Activated CD8-positive, alpha-beta memory T cell treated with anti-CD3 and anti-CD28 coated beads, Interleukin-2, amount 10 ng/mL, durations not matched to agents 7 days and 5 days (primary cell): ENCODE measurements at regions not wholly inside any gene's neighbourhood (a gene's known extent, or its start where the extent isn't known, plus 50 kb on each side); places are given as distances from the start of the nearest gene placed in this dataset.
"Not testable (repeated sequence)": the region's sequence is repeated elsewhere in the genome, so short reads cannot be mapped to it uniquely, and the experiment has no call there.

Experiments
- ATAC-seq: fragments of 150-1000 bp; cut with Tn5 transposase; one replicate; pipeline ENCODE4 v1.10.0; 2021; ENCODE audit warnings: moderate library complexity
- CTCF ChIA-PET: fragments of 350-600 bp; sonication (Branson Sonifier 250); formaldehyde crosslinking; loops from one replicate; lab custom pipeline; 2021; ENCODE audit warnings: antibody characterized with exemption; lab: Charles Lee
- DNase-seq: peaks from one replicate; pipeline ENCODE4 v3.0.0-alpha.2; 2020
- H3K27ac Mint-ChIP-seq: one replicate; pipeline ENCODE4 v1.8.0; 2021; ENCODE audit warnings: mild to moderate bottlenecking, mixed read lengths
- H3K27me3 Mint-ChIP-seq: one replicate; pipeline ENCODE4 v1.8.0; 2021; ENCODE audit warnings: mixed read lengths
- H3K36me3 Mint-ChIP-seq: one replicate; pipeline ENCODE4 v1.8.0; 2021; ENCODE audit warnings: mild to moderate bottlenecking, mixed read lengths
- H3K4me1 Mint-ChIP-seq: one replicate; pipeline ENCODE4 v1.8.0; 2021; ENCODE audit warnings: mixed read lengths
- H3K4me3 Mint-ChIP-seq: one replicate; pipeline ENCODE4 v1.8.0; 2021; ENCODE audit warnings: mild to moderate bottlenecking, moderate library complexity, mixed read lengths
- H3K9me3 Mint-ChIP-seq: one replicate; pipeline ENCODE4 v1.8.0; 2022; ENCODE audit warnings: low read depth, mixed read lengths

DNA sequence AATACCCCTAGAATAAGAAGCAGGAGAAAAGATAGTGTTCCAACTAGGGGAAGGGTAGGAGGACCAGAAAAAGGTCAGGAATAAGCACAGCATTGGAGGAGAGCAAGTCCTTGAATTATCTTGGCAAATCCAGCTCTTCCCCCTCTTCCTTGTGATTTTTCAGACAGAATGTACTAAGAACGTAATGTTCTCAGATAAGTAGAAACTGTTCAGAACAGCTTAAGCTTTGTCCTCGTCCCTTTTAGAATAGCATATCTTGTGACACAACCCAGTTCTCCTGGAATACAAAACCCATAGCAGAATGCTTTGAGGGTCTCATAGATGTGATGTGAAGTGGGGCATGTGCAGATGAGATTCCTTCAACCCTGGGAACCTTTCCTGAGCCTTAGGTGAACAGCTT lies 97.4 kb downstream of the EMB start:
- no peaks in the 10 kb centered on the region for H3K4me1 Mint-ChIP-seq
- no peaks in the 10 kb centered on the region for H3K27me3 Mint-ChIP-seq
- no peak overlapping the region for H3K4me3 Mint-ChIP-seq
- H3K27ac Mint-ChIP-seq: no peak overlapping the region
- CTCF ChIA-PET: no interaction called here
- H3K9me3 Mint-ChIP-seq: no peaks in the 10 kb centered on the region
- H3K36me3 Mint-ChIP-seq: no peaks in the 10 kb centered on the region
- ATAC-seq (no peak), DNase-seq (no peak)

DNA sequence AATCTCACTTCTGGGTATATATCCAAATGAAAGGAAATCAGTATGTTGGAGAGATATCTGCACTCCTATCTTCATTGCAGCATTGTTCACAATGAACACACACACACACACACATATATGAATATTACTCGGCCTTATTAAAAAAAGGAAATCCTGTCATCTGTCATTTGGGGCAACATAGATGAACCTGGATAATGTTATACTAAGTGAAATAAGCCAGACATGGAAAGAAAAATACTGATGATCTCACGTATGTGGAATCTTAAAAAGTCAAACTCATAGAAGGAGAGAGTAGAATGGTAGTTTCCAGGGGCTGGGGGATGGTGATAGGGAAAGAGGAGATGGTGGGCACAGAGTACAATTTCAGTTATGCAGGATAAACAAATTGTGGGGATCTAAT lies 100.3 kb downstream of the EMB start:
- ATAC-seq (no peak), DNase-seq (no peak)
- Mint-ChIP-seq H3K4me1 (no peaks in the 10 kb centered on the region), H3K4me3 (no peak overlapping the region), H3K27me3 (no peaks in the 10 kb centered on the region), H3K9me3 (no peaks in the 10 kb centered on the region), H3K36me3 (peaks cover 4% of the 10 kb centered on the region), H3K27ac (no peak overlapping the region)
- CTCF ChIA-PET: no interaction called here

DNA sequence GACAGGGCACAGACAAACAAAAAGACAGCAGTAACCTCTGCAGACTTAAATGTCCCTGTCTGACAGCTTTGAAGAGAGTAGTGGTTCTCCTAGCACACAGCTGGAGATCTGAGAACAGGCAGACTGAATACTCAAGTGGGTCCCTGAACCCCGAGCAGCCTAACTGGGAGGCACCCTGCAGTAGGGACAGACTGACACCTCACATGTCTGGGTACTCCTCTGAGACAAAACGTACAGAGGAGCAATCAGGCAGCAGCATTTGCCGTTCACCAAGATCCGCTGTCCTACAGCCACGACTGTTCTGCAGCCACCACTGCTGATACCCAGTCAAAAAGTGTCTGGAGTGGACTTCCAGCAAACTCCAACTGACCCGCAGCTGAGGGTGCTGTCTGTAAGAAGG lies 110.5 kb downstream of the EMB start:
- H3K36me3 Mint-ChIP-seq: peaks cover 10% of the 10 kb centered on the region
- DNase-seq, CTCF ChIA-PET, ATAC-seq, H3K27ac Mint-ChIP-seq, H3K9me3 Mint-ChIP-seq, H3K4me3 Mint-ChIP-seq, H3K27me3 Mint-ChIP-seq: not testable (repeated sequence)
- H3K4me1 Mint-ChIP-seq: peaks cover 14% of the 10 kb centered on the region

DNA sequence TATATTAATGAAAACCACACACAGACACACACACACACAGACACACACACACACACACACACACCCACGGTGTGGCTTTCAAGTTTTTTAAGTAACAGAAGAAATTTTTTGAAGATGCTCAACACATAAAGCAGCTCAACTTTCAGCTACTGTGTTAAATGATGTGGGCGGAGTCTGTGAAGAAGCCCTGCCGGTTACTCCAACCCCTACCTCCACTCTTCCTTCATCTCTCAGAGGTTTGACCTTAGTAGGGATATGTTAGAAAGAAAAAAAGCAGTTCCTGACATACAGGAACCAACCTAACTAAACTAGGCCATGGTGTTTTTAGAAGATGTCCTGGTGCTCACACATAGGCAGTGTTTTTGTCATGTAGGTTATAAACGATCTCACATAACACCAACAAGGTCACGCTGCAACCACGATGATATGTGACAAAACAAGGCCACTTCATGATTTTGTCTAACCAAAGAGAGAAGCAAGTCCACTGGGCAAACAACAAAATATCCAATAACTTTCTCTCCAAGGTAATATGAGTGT lies 112.8 kb downstream of the EMB start:
- CTCF ChIA-PET: no interaction called here
- no peak for DNase-seq

GRCh38 chr5:50325237-50325832 lies 115.8 kb downstream of the EMB start:
- peaks cover 3% of the 10 kb centered on the region for H3K36me3 Mint-ChIP-seq
- ATAC-seq (no peak), DNase-seq (no peak)
- no peak overlapping the region for H3K4me3 Mint-ChIP-seq
- no peaks in the 10 kb centered on the region for H3K27me3 Mint-ChIP-seq
- CTCF ChIA-PET: no interaction called here
- peaks cover 3% of the 10 kb centered on the region for H3K9me3 Mint-ChIP-seq
- H3K27ac Mint-ChIP-seq: no peak overlapping the region
- H3K4me1 Mint-ChIP-seq: peaks cover 14% of the 10 kb centered on the region

More for the DNA sequence above, 112.8 kb downstream of the EMB start:
- peaks cover 14% of the 10 kb centered on the region for H3K4me1 Mint-ChIP-seq
- H3K9me3 Mint-ChIP-seq: peaks cover 3% of the 10 kb centered on the region
- H3K27me3 Mint-ChIP-seq: no peaks in the 10 kb centered on the region
- peaks cover 10% of the 10 kb centered on the region for H3K36me3 Mint-ChIP-seq
- no peak overlapping the region for H3K4me3 Mint-ChIP-seq
- no peak overlapping the region for H3K27ac Mint-ChIP-seq
- no peak for ATAC-seq

DNA sequence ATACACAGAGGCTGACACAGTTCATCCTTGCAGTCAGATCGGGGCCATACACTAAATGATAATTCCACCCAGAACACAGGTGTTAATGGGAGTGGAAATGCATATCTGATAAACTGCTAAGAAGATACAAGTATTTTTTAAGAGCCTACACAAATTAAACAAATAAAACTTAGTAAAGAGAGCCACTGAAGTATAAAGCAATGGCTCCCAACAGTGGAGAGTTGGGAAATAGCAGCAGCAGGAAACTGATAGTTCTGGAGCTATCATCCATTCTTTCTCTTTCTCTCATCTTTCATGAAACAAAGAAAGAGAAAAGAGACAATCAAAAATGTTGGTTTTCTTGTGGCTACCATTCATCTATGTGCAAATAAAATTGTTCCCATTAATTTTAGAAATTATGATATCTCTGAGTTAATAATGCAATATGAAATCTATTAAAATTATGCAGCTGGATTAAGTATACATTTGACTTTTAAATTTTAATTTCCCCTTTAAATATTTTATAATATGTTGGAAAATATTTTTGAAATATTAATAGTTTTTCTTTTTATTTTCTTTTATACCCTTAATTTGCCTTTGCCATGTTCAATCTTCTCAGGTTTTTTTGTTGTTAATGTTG lies 120.8 kb downstream of the EMB start:
- ATAC-seq (no peak), DNase-seq (no peak)
- Mint-ChIP-seq H3K27me3 (no peaks in the 10 kb centered on the region), H3K27ac (no peak overlapping the region), H3K4me3 (no peak overlapping the region), H3K36me3 (no peaks in the 10 kb centered on the region), H3K9me3 (no peaks in the 10 kb centered on the region), H3K4me1 (no peaks in the 10 kb centered on the region)
- CTCF ChIA-PET: interaction anchor here (0.6 kb wide), 1 partner anchor 1669 kb away, joined by 3 read pairs; no protein-coding TSS in a partner anchor

DNA sequence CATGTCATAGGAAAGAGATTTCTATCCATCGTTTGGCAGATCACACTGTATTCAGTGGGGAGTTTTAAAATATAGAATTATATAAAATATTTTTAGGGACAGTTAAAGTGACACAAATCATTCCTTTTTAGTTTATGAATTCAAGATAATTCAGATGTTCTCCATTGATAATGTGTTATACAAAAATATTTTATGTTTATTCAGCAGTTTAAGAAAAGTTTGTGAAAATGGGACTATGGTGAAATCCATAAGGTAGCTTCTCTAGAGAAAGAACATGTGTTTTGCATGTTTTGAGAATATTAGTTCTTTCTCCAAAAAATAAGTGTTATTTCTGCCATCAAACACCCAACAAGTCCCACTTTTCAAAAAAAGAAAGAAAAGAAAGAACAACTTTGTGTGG lies 122.9 kb downstream of the EMB start:
- Mint-ChIP-seq H3K27me3 (no peaks in the 10 kb centered on the region), H3K4me3 (no peak overlapping the region), H3K9me3 (no peaks in the 10 kb centered on the region), H3K27ac (no peak overlapping the region), H3K36me3 (no peaks in the 10 kb centered on the region), H3K4me1 (no peaks in the 10 kb centered on the region)
- ATAC-seq (no peak), DNase-seq (no peak)
- CTCF ChIA-PET: no interaction called here

GRCh38 chr5:50306488-50306887 lies 134.6 kb downstream of the EMB start:
- H3K9me3 Mint-ChIP-seq, H3K27me3 Mint-ChIP-seq, H3K4me3 Mint-ChIP-seq, CTCF ChIA-PET, H3K4me1 Mint-ChIP-seq, DNase-seq, ATAC-seq, H3K27ac Mint-ChIP-seq, H3K36me3 Mint-ChIP-seq: not testable (repeated sequence)

GRCh38 chr5:50302815-50303490 lies 138.1 kb downstream of the EMB start:
- ATAC-seq (no peak), DNase-seq (no peak)
- H3K4me3 Mint-ChIP-seq: no peak overlapping the region
- no peak overlapping the region for H3K27ac Mint-ChIP-seq
- CTCF ChIA-PET: no interaction called here
- no peaks in the 10 kb centered on the region for H3K27me3 Mint-ChIP-seq
- peaks cover 8% of the 10 kb centered on the region for H3K9me3 Mint-ChIP-seq
- no peaks in the 10 kb centered on the region for H3K36me3 Mint-ChIP-seq
- H3K4me1 Mint-ChIP-seq: no peaks in the 10 kb centered on the region

- H3K36me3 Mint-ChIP-seq: no peaks in the 10 kb centered on the region
- CTCF ChIA-PET: no interaction called here
- no peaks in the 10 kb centered on the region for H3K27me3 Mint-ChIP-seq
- ATAC-seq (no peak), DNase-seq (no peak)
- no peaks in the 10 kb centered on the region for H3K4me1 Mint-ChIP-seq
- H3K9me3 Mint-ChIP-seq: peaks cover 3% of the 10 kb centered on the region
- H3K27ac Mint-ChIP-seq: no peak overlapping the region
- no peak overlapping the region for H3K4me3 Mint-ChIP-seq
Observed at GRCh38 chr5:50301756-50302155, 139.3 kb downstream of the EMB start.

DNA sequence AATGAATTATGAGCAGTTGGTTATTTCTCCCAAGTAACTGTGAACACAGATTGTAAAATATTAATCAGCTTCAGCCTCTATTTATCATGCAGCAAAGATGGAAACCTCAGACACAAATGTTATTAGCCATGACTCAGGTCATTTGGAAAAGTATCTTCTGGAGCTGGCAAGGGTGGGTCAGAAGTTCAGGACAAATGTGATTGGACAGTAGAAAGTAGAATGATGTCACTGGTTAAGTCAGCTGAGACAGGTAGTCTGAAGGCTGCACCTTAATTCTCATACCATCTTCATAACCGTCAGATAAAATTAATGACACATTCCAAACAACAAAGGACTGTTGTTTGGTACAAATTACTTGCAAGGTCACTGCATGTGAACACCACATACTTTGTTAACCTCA lies 140.2 kb downstream of the EMB start:
- Mint-ChIP-seq H3K27ac (no peak overlapping the region), H3K9me3 (peaks cover 3% of the 10 kb centered on the region), H3K4me1 (no peaks in the 10 kb centered on the region), H3K27me3 (no peaks in the 10 kb centered on the region), H3K36me3 (no peaks in the 10 kb centered on the region), H3K4me3 (no peak overlapping the region)
- no peak for DNase-seq
- no peak for ATAC-seq
- CTCF ChIA-PET: no interaction called here

GRCh38 chr5:50299896-50300295 lies 141.2 kb downstream of the EMB start:
- Mint-ChIP-seq H3K4me3 (no peak overlapping the region), H3K4me1 (no peaks in the 10 kb centered on the region), H3K27me3 (no peaks in the 10 kb centered on the region), H3K36me3 (no peaks in the 10 kb centered on the region), H3K9me3 (peaks cover 5% of the 10 kb centered on the region), H3K27ac (no peak overlapping the region)
- CTCF ChIA-PET: no interaction called here
- DNase-seq: no peak
- no peak for ATAC-seq

GRCh38 chr5:50292735-50293394 lies 148.2 kb downstream of the EMB start:
- H3K27ac Mint-ChIP-seq: no peak overlapping the region
- H3K4me3 Mint-ChIP-seq: no peak overlapping the region
- no peaks in the 10 kb centered on the region for H3K27me3 Mint-ChIP-seq
- DNase-seq: no peak
- CTCF ChIA-PET: no interaction called here
- peaks cover 2% of the 10 kb centered on the region for H3K9me3 Mint-ChIP-seq
- no peaks in the 10 kb centered on the region for H3K36me3 Mint-ChIP-seq
- no peak for ATAC-seq
- no peaks in the 10 kb centered on the region for H3K4me1 Mint-ChIP-seq
